HG02973 (cell line): ENCODE measurements at regions not wholly inside any gene's neighbourhood (a gene's known extent, or its start where the extent isn't known, plus 50 kb on each side); places are given as distances from the start of the nearest gene placed in this dataset.

Experiments
- ATAC-seq: cut with Tn5 transposase; IDR thresholded peaks from one replicate; pipeline ENCODE4 v1.9.1; 2021; ENCODE audit warnings: moderate library complexity; ENCODE audit not compliant: unreplicated experiment

GRCh38 chr10:121096617-121097431, 245.7 kb downstream of the WDR11 start:
- no peak for ATAC-seq

- ATAC-seq, result no peak
Measured at GRCh38 chr10:121098211-121098610, 247.0 kb downstream of the WDR11 start.

- no peak for ATAC-seq
Measured at GRCh38 chr10:121098751-121099150, 247.6 kb downstream of the WDR11 start.

- no peak for ATAC-seq
Measured at GRCh38 chr10:121099181-121099580, 248.0 kb downstream of the WDR11 start.

GRCh38 chr10:121099592-121099991, 248.4 kb downstream of the WDR11 start:
- no peak for ATAC-seq

- ATAC-seq, result no peak
Measured at GRCh38 chr10:121101561-121101960, 250.4 kb downstream of the WDR11 start.

- ATAC-seq, result no peak
Measured at GRCh38 chr10:121102706-121103105, 251.5 kb downstream of the WDR11 start.

GRCh38 chr10:121104476-121105111, 253.4 kb downstream of the WDR11 start:
- ATAC-seq, result no peak

GRCh38 chr10:121106611-121107010, 255.4 kb downstream of the WDR11 start:
- no peak for ATAC-seq

- ATAC-seq, result no peak
Measured at GRCh38 chr10:121108051-121108450, 256.9 kb downstream of the WDR11 start.

- no peak for ATAC-seq
Measured at GRCh38 chr10:121110369-121110768, 259.2 kb downstream of the WDR11 start.

GRCh38 chr10:121112136-121112535, 261.0 kb downstream of the WDR11 start:
- ATAC-seq, result no peak

GRCh38 chr10:121112579-121113384, 261.6 kb downstream of the WDR11 start:
- no peak for ATAC-seq

- no peak for ATAC-seq
Measured at GRCh38 chr10:121113385-121113696, 262.2 kb downstream of the WDR11 start.

- no peak for ATAC-seq
Measured at GRCh38 chr10:121113911-121114310, 262.7 kb downstream of the WDR11 start.

GRCh38 chr10:121115154-121115553, 264.0 kb downstream of the WDR11 start:
- no peak for ATAC-seq

- ATAC-seq, result no peak
Measured at GRCh38 chr10:121121462-121121861, 270.3 kb downstream of the WDR11 start.

- ATAC-seq, result no peak
Measured at GRCh38 chr10:121127151-121127906, 276.2 kb downstream of the WDR11 start.

- ATAC-seq, result no peak
Measured at GRCh38 chr10:121128164-121128563, 277.0 kb downstream of the WDR11 start.

GRCh38 chr10:121129266-121129665, 278.1 kb downstream of the WDR11 start:
- ATAC-seq, result no peak

- no peak for ATAC-seq
Measured at GRCh38 chr10:121130382-121130781, 279.2 kb downstream of the WDR11 start.
